B cell (primary cell): ENCODE measurements at regions not wholly inside any gene's neighbourhood (a gene's known extent, or its start where the extent isn't known, plus 50 kb on each side); places are given as distances from the start of the nearest gene placed in this dataset.

Experiments
- ATAC-seq: fragments of 200-7000 bp; cut with Tn5 transposase; one replicate; pipeline ENCODE4 v1.10.0; 2021; ENCODE audit warnings: low read depth, mild to moderate bottlenecking, moderate number of reproducible peaks, moderate library complexity
- CTCF ChIA-PET: fragments of 350-600 bp; sonication (Branson Sonifier 250); formaldehyde crosslinking; loops from one replicate; lab custom pipeline; 2021; ENCODE audit warnings: antibody characterized with exemption, inconsistent platforms; lab: Charles Lee
- POLR2A ChIA-PET: fragments of 350-600 bp; sonication (Branson Sonifier 250); formaldehyde crosslinking; loops from one replicate; lab custom pipeline; 2021; ENCODE audit warnings: antibody characterized with exemption; lab: Charles Lee
- DNase-seq: peaks from one replicate; pipeline ENCODE4 v3.0.0; 2013
- H2AFZ ChIP-seq: 2 replicates; pipeline ENCODE4 v1.6.1; 2012; ENCODE audit warnings: mild to moderate bottlenecking, low read depth, low read length; ENCODE audit not compliant: insufficient read depth, poor library complexity, severe bottlenecking
- H3K27ac ChIP-seq, 2 donors: 1 replicate in 1 of 2; 2 replicates in 1 of 2; pipeline ENCODE4 v1.5.1; 2012 to 2013; ENCODE audit warnings: low read length in 2 of 2, mild to moderate bottlenecking in 2 of 2, moderate library complexity in 1 of 2
- H3K27me3 ChIP-seq, 4 experiments: fragments of 200-600 bp in 1 of 4; sonication (generic) in 1 of 4; replicated peaks in 1 of 4; 1 replicate in 2 of 4; 2 replicates in 2 of 4; pipeline versions ENCODE4 v1.6.1 to v1.7.0; 2013 to 2016; ENCODE audit warnings: low read length in 3 of 4, mild to moderate bottlenecking in 2 of 4, mixed read lengths in 1 of 4, moderate library complexity in 1 of 4; ENCODE audit not compliant: insufficient read depth in 4 of 4, control insufficient read depth in 3 of 4; ENCODE audit errors: control extremely low read depth in 1 of 4
- H3K36me3 ChIP-seq, 2 experiments: replicated peaks in 1 of 2; 1 replicate in 1 of 2; 2 replicates in 1 of 2; pipeline versions ENCODE4 v1.6.1 to v1.7.1; 2013; ENCODE audit warnings: low read length in 1 of 2; ENCODE audit not compliant: insufficient read depth in 2 of 2, control insufficient read depth in 1 of 2; ENCODE audit errors: control extremely low read depth in 1 of 2, extremely low read depth in 1 of 2
- H3K4me1 ChIP-seq, 2 donors: fragments of 200-600 bp in 1 of 2; sonication (generic) in 1 of 2; 1 replicate in 1 of 2; 2 replicates in 1 of 2; pipeline versions ENCODE4 v1.5.1 to v1.6.1; 2013 to 2017; ENCODE audit warnings: low read length in 2 of 2; ENCODE audit not compliant: control insufficient read depth in 2 of 2, insufficient read depth in 2 of 2
- H3K4me2 ChIP-seq: replicated peaks from 2 replicates; pipeline ENCODE3; 2012; ENCODE audit warnings: mild to moderate bottlenecking, low read depth, low read length; ENCODE audit not compliant: poor library complexity, severe bottlenecking
- H3K4me3 ChIP-seq, 5 experiments: fragments of 200-600 bp in 1 of 5; sonication (generic) in 1 of 5; 1 replicate in 3 of 5; 2 replicates in 2 of 5; pipeline versions ENCODE4 v1.5.1 to v1.7.0; 2011 to 2016; ENCODE audit warnings: low read length in 4 of 5, mild to moderate bottlenecking in 4 of 5, low read depth in 2 of 5, control low read depth in 1 of 5, moderate library complexity in 1 of 5; ENCODE audit not compliant: insufficient read depth in 1 of 5; ENCODE audit errors: control extremely low read depth in 1 of 5, extremely low read depth in 1 of 5
- H3K79me2 ChIP-seq: fragments of 200-600 bp; sonication (generic); one replicate; pipeline ENCODE4 v1.6.0; 2016; ENCODE audit warnings: low read length; ENCODE audit not compliant: control insufficient read depth, insufficient read depth
- H3K9ac ChIP-seq: fragments of 200-600 bp; sonication (generic); 2 replicates; pipeline ENCODE4 v1.6.1; 2017; ENCODE audit warnings: mild to moderate bottlenecking, low read length, moderate library complexity
- H3K9me3 ChIP-seq, 3 donors: one replicate each; pipeline versions ENCODE4 v1.6.1 to v1.7.1; 2013; ENCODE audit warnings: low read length in 2 of 3; ENCODE audit not compliant: control insufficient read depth in 2 of 3, insufficient read depth in 1 of 3; ENCODE audit errors: control extremely low read depth in 1 of 3
- H4K20me1 ChIP-seq: 2 replicates; pipeline ENCODE4 v1.6.0; 2012; ENCODE audit warnings: mild to moderate bottlenecking, low read length; ENCODE audit not compliant: insufficient read depth, control insufficient read depth, poor library complexity, severe bottlenecking
- H3K27ac Mint-ChIP-seq: one replicate; pipeline ENCODE4 v1.8.0; 2021; ENCODE audit warnings: mixed read lengths
- H3K27me3 Mint-ChIP-seq: one replicate; pipeline ENCODE4 v1.8.0; 2021; ENCODE audit warnings: mixed read lengths
- H3K4me1 Mint-ChIP-seq: one replicate; pipeline ENCODE4 v1.8.0; 2021; ENCODE audit warnings: mixed read lengths
- H3K4me3 Mint-ChIP-seq: one replicate; pipeline ENCODE4 v1.8.0; 2021; ENCODE audit warnings: mixed read lengths
- H3K9me3 Mint-ChIP-seq: one replicate; pipeline ENCODE4 v1.8.0; 2022; ENCODE audit warnings: mixed read lengths; ENCODE audit not compliant: insufficient read depth
- CTCF ChIP-seq: fragments of 200-600 bp; IDR thresholded peaks from one replicate; pipeline ENCODE4 v1.8.0; 2022; ENCODE audit warnings: antibody characterized with exemption, mild to moderate bottlenecking
- EZH2 ChIP-seq: IDR thresholded peaks from 2 replicates; pipeline ENCODE4 v1.6.1; 2012; ENCODE audit warnings: borderline replicate concordance, low read depth, mild to moderate bottlenecking, moderate library complexity, low read length; ENCODE audit not compliant: insufficient read depth, poor library complexity, severe bottlenecking
- WGBS: methylation state at CpG from one replicate; pipeline ENCODE4 v1.1.5; 2013; ENCODE audit warnings: missing lambda C conversion rate; ENCODE audit not compliant: insufficient coverage; 5-methylcytosine and 5-hydroxymethylcytosine counted together
- intact Hi-C: fragments of 100-400 bp; cut with micrococcal nuclease; formaldehyde crosslinking; loops from one replicate; pipeline ENCODE4 v1.10.0; 2022

GRCh38 chr12:75672200-75672599, 160.8 kb upstream of the KRR1 start:
- no peaks in the 10 kb centered on the region for H3K4me1 Mint-ChIP-seq
- no peaks in the 10 kb centered on the region for H3K27me3 ChIP-seq
- H3K4me3 Mint-ChIP-seq = no peak overlapping the region
- H3K27ac Mint-ChIP-seq = no peak overlapping the region
- no peak for ATAC-seq
- DNase-seq = no peak
- H3K9me3 ChIP-seq = no peaks in the 10 kb centered on the region
- H3K36me3 ChIP-seq = no peaks in the 10 kb centered on the region
- ChIA-PET CTCF (interaction anchor here (1.1 kb wide), 1 partner anchor 98 kb away, joined by 3 read pairs; no protein-coding TSS in a partner anchor), POLR2A (no interaction called here)
- no peaks in the 10 kb centered on the region for H4K20me1 ChIP-seq
- no peak overlapping the region for H3K27ac ChIP-seq
- no peaks in the 10 kb centered on the region for H3K4me1 ChIP-seq
- no peak overlapping the region for H3K4me2 ChIP-seq
- intact Hi-C loops = no loop called here
- peaks cover 6% of the 10 kb centered on the region for H3K27me3 Mint-ChIP-seq
- no peaks in the 10 kb centered on the region for H3K79me2 ChIP-seq
- no peak overlapping the region for H3K9ac ChIP-seq
- no peak for TF ChIP-seq CTCF
- TF ChIP-seq EZH2 = no peak
- H3K4me3 ChIP-seq = no peak overlapping the region
- no peak overlapping the region for H2AFZ ChIP-seq
- no peaks in the 10 kb centered on the region for H3K9me3 Mint-ChIP-seq

- H3K9me3 Mint-ChIP-seq = no peaks in the 10 kb centered on the region
- CTCF ChIA-PET = interaction anchor here (0.6 kb wide), 1 partner anchor 366 kb away, joined by 4 read pairs; no protein-coding TSS in a partner anchor
- no peak for TF ChIP-seq CTCF
- no peak for TF ChIP-seq EZH2
Measured at GRCh38 chr12:75670216-75670615, 158.8 kb upstream of the KRR1 start.

More at GRCh38 chr12:75670216-75670615, 158.8 kb upstream of the KRR1 start:
- Histone ChIP-seq H4K20me1 (no peaks in the 10 kb centered on the region), H2AFZ (no peak overlapping the region), H3K4me2 (no peak overlapping the region), H3K4me1 (no peaks in the 10 kb centered on the region), H3K79me2 (no peaks in the 10 kb centered on the region), H3K4me3 (no peak overlapping the region), H3K27me3 (no peaks in the 10 kb centered on the region), H3K9ac (no peak overlapping the region), H3K9me3 (no peaks in the 10 kb centered on the region), H3K36me3 (no peaks in the 10 kb centered on the region), H3K27ac (no peak overlapping the region)
- POLR2A ChIA-PET = no interaction called here
- no peak overlapping the region for H3K27ac Mint-ChIP-seq
- no peak overlapping the region for H3K4me3 Mint-ChIP-seq
- no peak for DNase-seq
- H3K27me3 Mint-ChIP-seq = no peaks in the 10 kb centered on the region
- no peak for ATAC-seq
- intact Hi-C loops = no loop called here
- no peaks in the 10 kb centered on the region for H3K4me1 Mint-ChIP-seq
- 97% methylated on average over 3 of the region's 5 CpGs for WGBS
